ENCODE measurements at regions not wholly inside any gene's neighbourhood (a gene's known extent, or its start where the extent isn't known, plus 50 kb on each side); places are given as distances from the start of the nearest gene placed in this dataset.
"Not testable (repeated sequence)": the region's sequence is repeated elsewhere in the genome, so short reads cannot be mapped to it uniquely, and the experiment has no call there.

DNA sequence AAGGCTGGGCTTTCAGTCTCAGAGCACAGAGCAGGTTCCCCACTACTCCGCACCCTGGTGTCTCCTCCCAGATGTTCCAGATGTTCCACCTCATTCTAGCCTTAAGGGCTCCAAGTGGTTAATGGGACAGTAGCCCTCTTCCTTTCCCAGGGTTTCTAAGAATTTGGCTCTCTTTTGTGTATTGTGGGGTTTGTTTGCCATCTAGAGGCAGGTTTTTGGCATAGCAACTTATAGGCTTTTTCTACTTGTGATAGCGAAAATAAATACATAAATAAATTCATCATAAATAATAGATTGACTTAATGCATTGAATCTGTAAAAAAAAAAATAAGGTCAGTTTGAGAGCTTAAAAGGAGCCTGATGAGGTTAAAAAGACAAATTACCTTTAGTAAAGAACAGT, 86.1 kb upstream of the XKR3 start:
- TF ChIP-seq, protein P1, sequence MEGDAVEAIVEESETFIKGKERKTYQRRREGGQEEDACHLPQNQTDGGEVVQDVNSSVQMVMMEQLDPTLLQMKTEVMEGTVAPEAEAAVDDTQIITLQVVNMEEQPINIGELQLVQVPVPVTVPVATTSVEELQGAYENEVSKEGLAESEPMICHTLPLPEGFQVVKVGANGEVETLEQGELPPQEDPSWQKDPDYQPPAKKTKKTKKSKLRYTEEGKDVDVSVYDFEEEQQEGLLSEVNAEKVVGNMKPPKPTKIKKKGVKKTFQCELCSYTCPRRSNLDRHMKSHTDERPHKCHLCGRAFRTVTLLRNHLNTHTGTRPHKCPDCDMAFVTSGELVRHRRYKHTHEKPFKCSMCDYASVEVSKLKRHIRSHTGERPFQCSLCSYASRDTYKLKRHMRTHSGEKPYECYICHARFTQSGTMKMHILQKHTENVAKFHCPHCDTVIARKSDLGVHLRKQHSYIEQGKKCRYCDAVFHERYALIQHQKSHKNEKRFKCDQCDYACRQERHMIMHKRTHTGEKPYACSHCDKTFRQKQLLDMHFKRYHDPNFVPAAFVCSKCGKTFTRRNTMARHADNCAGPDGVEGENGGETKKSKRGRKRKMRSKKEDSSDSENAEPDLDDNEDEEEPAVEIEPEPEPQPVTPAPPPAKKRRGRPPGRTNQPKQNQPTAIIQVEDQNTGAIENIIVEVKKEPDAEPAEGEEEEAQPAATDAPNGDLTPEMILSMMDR (IDR thresholded peaks at IDR 0.05): peak in 1 of 6 experiments; percentile 21

DNA sequence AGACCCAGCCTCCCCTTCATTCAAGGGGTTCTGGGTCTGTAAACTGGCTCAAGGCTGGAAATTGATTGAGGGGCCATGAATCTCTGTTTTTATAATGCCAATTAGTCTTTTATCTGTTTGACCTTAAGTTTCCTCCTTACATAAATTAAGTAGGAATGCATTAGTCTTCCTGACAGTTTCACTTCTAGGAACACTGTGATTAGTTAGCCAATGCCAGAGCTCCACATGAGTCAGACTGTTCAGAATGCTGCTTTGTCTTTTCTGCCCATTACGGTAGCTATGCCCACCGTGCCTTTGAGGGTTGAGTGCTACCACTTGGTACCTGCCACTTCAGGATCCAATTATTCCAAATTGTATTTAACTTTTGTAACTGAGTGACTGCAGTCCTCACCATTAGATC, 76.8 kb upstream of the XKR3 start:
- H3K36me3 ChIP-seq, H3K4me1 ChIP-seq, H3K27me3 ChIP-seq, H3K27ac ChIP-seq, H3K4me3 ChIP-seq, DNase-seq, H3K9me3 ChIP-seq: not testable (repeated sequence)

More for the DNA sequence above, 86.1 kb upstream of the XKR3 start:
- DNase-seq, H3K36me3 ChIP-seq, H3K27me3 ChIP-seq, H3K9me3 ChIP-seq, H3K4me1 ChIP-seq, H3K27ac ChIP-seq, H3K4me3 ChIP-seq: not testable (repeated sequence)

DNA sequence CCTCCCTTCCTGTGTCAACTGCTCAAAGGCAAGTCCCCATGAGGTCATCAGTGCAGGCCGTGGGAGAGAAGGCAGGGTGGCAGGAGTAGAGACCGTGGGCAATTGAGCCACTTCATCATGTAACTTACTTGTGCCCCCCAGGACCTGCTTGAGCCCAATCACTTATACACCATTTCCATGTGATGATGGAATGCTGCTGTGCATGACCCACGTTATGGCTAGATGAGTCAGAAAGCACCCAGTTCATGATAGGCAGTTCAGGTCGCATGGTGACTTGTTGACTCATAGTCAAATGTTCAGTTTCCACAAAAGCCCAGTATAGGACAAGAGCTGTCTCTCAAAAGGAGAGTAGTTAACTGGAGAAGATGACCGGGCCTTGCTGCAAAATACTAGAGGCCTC, 76.4 kb upstream of the XKR3 start:
- not testable (repeated sequence) for DNase-seq, H3K27ac ChIP-seq, H3K27me3 ChIP-seq, H3K4me1 ChIP-seq, H3K36me3 ChIP-seq, H3K9me3 ChIP-seq, H3K4me3 ChIP-seq

DNA sequence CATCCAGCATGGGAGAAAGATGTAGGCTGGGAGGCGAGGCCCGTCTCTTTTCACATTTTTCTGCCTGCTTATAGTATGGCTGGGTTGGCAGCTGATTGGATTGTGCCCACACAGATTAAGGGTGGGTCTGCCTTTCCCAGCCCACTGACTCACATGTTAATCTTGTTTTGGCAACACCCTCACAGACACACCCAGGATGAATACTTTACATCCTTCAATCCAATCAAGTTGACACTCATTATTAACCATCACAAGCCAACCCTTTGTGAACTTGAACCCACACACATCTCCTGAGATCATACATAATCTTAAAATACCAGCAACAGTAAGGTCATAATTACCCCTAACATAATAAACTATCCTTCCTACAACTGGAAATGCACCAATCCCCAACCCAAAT, 74.1 kb upstream of the XKR3 start:
- not testable (repeated sequence) for H3K4me1 ChIP-seq, H3K4me3 ChIP-seq, H3K27me3 ChIP-seq, H3K27ac ChIP-seq, H3K36me3 ChIP-seq, H3K9me3 ChIP-seq, DNase-seq

DNA sequence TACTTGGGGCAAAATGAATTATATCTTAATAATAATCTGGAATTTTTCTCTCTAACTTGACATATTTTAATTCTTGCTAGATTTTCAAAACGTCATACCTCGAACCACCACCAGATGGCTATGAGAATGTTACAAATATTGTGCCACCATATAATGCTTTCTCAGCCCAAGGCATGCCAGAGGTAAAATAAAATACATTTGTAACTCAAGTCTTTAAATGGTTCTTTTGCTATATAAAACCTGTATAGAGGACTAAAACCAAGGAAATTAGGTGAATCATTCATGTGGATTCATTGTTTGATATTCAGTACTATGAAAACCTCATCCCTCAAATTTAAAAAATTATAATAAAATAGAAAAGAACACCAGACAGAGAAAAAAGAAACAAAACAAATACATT, 72.2 kb upstream of the XKR3 start:
- not testable (repeated sequence) for H3K36me3 ChIP-seq, H3K4me1 ChIP-seq, DNase-seq, H3K27ac ChIP-seq, H3K27me3 ChIP-seq, H3K9me3 ChIP-seq, H3K4me3 ChIP-seq
- TF ChIP-seq, protein P1 (IDR thresholded peaks at IDR 0.05): peak in 1 of 6 experiments; percentile 4

DNA sequence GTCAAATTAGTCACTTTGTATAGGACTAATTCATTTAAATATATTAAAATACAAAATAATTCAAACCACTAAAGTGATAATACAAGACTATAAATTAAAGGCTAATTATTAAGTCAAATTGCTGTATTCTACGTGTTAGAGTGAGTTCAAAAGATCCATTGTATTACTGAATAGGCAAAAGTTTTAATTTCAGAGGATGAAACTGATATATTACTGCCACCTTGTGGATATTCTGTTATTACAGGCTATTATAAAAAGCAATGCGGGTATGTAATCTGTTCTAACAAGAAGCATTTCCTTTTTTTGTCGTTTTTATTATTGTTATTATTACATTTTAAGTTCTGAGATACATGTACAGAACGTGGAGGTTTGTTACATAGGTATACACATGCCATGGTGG, 66.7 kb upstream of the XKR3 start:
- not testable (repeated sequence) for H3K27me3 ChIP-seq, DNase-seq, H3K9me3 ChIP-seq, H3K36me3 ChIP-seq, H3K27ac ChIP-seq, H3K4me1 ChIP-seq, H3K4me3 ChIP-seq
- TF ChIP-seq, protein P1 (IDR thresholded peaks at IDR 0.05): peak in 5 of 6 experiments; percentile 36 to 40 (median 37)

DNA sequence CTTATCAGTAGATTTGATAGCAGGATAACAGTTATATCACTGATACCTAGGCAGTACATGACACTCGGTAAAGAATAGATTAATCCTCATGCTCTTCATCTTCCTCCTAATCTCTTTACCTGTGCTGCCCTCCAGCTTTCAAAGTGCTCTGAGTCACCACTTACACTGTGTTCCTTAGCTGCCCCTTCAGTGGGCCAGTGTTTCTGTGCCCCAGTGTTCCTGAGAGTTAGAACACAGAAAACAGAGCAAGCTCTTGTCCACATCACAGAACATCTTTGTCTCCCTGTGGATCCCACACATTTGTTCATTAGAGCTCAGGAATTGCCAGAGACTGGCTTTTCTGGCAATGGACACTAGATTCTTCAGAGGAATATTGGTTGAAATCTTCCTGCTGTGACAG, 51.1 kb upstream of the XKR3 start:
- H3K4me1 ChIP-seq, H3K9me3 ChIP-seq, H3K27me3 ChIP-seq, H3K27ac ChIP-seq, H3K36me3 ChIP-seq, DNase-seq, H3K4me3 ChIP-seq: not testable (repeated sequence)

Small RNA genes lying in the stretch of these regions (small RNA-seq; reads per million reads assigned to genes)
- gene AC006548.1 (0 reads per million in 2 donors), gene MTND1P17 (0 reads per million in 2 donors)
